Panc1 (cell line): ENCODE measurements at regions not wholly inside any gene's neighbourhood (a gene's known extent, or its start where the extent isn't known, plus 50 kb on each side); places are given as distances from the start of the nearest gene placed in this dataset.
A peak's percentile ranks its signal among the peaks of the same experiment; 100 is the strongest.

Source experiments
- ATAC-seq: fragments of 200-7000 bp; cut with Tn5 transposase; 2 replicates; pipeline ENCODE4 v1.9.1; 2020; ENCODE audit warnings: mild to moderate bottlenecking, moderate library complexity
- BruUV-seq: library from RNA; stranded (reverse); fragments of 400-500 nt; replicated peaks from 2 replicates; lab custom pipeline; 2021; lab: Mats Ljungman, UMichigan
- CTCF ChIA-PET: fragments of 300-600 bp; sonication (Branson Sonifier 250); formaldehyde crosslinking; loops from one replicate; lab custom pipeline; 2022; ENCODE audit warnings: antibody characterized with exemption; lab: Charles Lee
- POLR2A ChIA-PET: fragments of 300-600 bp; sonication (Branson Sonifier 250); formaldehyde crosslinking; loops from one replicate; lab custom pipeline; 2022; ENCODE audit warnings: antibody characterized with exemption; lab: Charles Lee
- DNase-seq: peaks from one replicate; pipeline ENCODE4 v3.0.0-alpha.2; 2010; ENCODE audit warnings: low read depth, low spot score
- H3K27ac ChIP-seq: 2 replicates; pipeline ENCODE4 v1.5.1; 2011; ENCODE audit warnings: mild to moderate bottlenecking, low read length, inconsistent platforms
- H3K27me3 ChIP-seq: fragments of 200-500 bp; sonication (Bioruptor generic); 2 replicates; pipeline ENCODE4 v1.6.0; 2014; ENCODE audit warnings: low read length, inconsistent platforms; ENCODE audit not compliant: control insufficient read depth, insufficient read depth
- H3K36me3 ChIP-seq: fragments of 200-500 bp; sonication (Bioruptor generic); 2 replicates; pipeline ENCODE4 v1.5.1; 2014; ENCODE audit warnings: inconsistent platforms, mild to moderate bottlenecking, low read length, moderate library complexity; ENCODE audit not compliant: control insufficient read depth, insufficient read depth
- H3K4me1 ChIP-seq: 2 replicates; pipeline ENCODE4 v1.5.1; 2011; ENCODE audit warnings: inconsistent platforms, mild to moderate bottlenecking, low read length, moderate library complexity; ENCODE audit not compliant: control insufficient read depth, insufficient read depth
- H3K4me3 ChIP-seq, 2 experiments: 2 replicates each; pipeline ENCODE4 v1.5.1; 2011 to 2012; ENCODE audit warnings: low read depth in 2 of 2, low read length in 2 of 2, mild to moderate bottlenecking in 2 of 2, inconsistent platforms in 1 of 2, moderate library complexity in 1 of 2
- H3K9me3 ChIP-seq: fragments of 200-500 bp; sonication (Bioruptor generic); 2 replicates; pipeline ENCODE4 v1.5.1; 2014; ENCODE audit warnings: low read depth, mild to moderate bottlenecking, inconsistent platforms, low read length, moderate library complexity; ENCODE audit not compliant: control insufficient read depth, insufficient read depth
- POLR2AphosphoS5 ChIP-seq: IDR thresholded peaks from 2 replicates; pipeline ENCODE4 v1.6.1; 2012; ENCODE audit warnings: mild to moderate bottlenecking, low read depth, low read length, moderate library complexity
- REST ChIP-seq, 2 experiments: IDR thresholded peaks; 2 replicates each; pipeline ENCODE4 v1.6.1; 2011 to 2012; ENCODE audit warnings: low read depth in 2 of 2, control low read depth in 1 of 2, low read length in 1 of 2, mild to moderate bottlenecking in 1 of 2, moderate library complexity in 1 of 2; ENCODE audit not compliant: insufficient read depth in 1 of 2
- SIN3A ChIP-seq: IDR thresholded peaks from 2 replicates; pipeline ENCODE4 v1.6.1; 2012; ENCODE audit warnings: low read depth, mild to moderate bottlenecking, low read length, moderate library complexity, borderline replicate concordance; ENCODE audit not compliant: insufficient read depth
- TCF7L2 ChIP-seq: IDR thresholded peaks from 2 replicates; pipeline ENCODE4 v1.6.1; 2011; ENCODE audit warnings: mild to moderate bottlenecking, low read depth, low read length, inconsistent platforms
- in situ Hi-C: cut with HindIII; loops from 2 replicates; pipeline ENCODE4 v1.10.0; 2016; ENCODE audit warnings: low sequenced_read_pairs, low pct_unique_long_range_greater_than_20kb
- intact Hi-C: fragments of 100-400 bp; cut with micrococcal nuclease; formaldehyde crosslinking; loops from one replicate; pipeline ENCODE4 v1.10.0; 2022; ENCODE audit not compliant: unreplicated experiment
- TF ChIP-seq, protein P1 (sequence below): fragments of 450-650 bp; IDR thresholded peaks from 2 replicates; pipeline ENCODE4 v1.5.1; 2017; ENCODE audit warnings: mild to moderate bottlenecking

DNA sequence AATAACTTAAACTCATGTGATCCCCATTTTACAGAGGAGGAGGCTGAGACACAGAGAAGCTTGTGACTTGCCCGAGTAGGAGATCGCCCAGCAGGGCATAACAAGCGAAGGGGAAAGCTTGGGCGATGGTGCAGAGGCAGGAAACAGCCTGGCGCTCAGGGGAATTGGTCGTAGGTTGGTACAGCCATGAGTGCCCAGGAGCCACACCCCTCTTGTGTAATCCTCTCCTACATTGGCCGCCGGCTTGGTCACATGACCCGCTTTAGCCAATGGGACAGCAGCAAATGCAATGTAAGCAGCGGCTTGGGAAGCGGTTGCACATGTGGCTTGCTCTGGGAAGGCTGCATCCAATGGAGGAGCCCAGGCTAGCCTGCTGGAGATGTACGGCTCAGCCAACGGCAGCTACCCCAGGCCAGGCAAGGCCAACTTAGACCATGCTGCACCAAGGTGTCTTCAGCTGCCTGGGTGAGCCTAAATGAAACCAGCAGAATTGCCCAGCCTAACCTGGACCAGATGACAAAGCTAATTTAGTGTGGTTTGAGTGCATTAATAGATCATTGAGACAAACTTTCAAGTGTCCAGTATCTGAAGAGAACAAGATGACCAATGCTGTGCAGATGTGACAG, 50.3 kb upstream of the SLC6A6 start:
- CTCF ChIA-PET, result no interaction called here
- H3K36me3 ChIP-seq, result no peaks in the 10 kb centered on the region
- ATAC-seq, result peak; percentile 57; the same call in 1 of the 2 replicates
- BruUV-seq, result no TSS peak
- H3K27me3 ChIP-seq, result no peaks in the 10 kb centered on the region
- H3K4me3 ChIP-seq, result no peak overlapping the region
- POLR2A ChIA-PET, result no interaction called here
- intact Hi-C loops (no loop called here), in situ Hi-C loops (no loop called here)
- no peak for DNase-seq
- no peaks in the 10 kb centered on the region for H3K9me3 ChIP-seq
- TF ChIP-seq SIN3A (no peak), REST (IDR thresholded peaks at IDR 0.05; ENCODE audit: insufficient read depth in 1 of 2, low read depth in 2 of 2, low read length in 1 of 2) (no peak), POLR2AphosphoS5 (no peak), TCF7L2 (no peak)
- TF ChIP-seq, protein P1, sequence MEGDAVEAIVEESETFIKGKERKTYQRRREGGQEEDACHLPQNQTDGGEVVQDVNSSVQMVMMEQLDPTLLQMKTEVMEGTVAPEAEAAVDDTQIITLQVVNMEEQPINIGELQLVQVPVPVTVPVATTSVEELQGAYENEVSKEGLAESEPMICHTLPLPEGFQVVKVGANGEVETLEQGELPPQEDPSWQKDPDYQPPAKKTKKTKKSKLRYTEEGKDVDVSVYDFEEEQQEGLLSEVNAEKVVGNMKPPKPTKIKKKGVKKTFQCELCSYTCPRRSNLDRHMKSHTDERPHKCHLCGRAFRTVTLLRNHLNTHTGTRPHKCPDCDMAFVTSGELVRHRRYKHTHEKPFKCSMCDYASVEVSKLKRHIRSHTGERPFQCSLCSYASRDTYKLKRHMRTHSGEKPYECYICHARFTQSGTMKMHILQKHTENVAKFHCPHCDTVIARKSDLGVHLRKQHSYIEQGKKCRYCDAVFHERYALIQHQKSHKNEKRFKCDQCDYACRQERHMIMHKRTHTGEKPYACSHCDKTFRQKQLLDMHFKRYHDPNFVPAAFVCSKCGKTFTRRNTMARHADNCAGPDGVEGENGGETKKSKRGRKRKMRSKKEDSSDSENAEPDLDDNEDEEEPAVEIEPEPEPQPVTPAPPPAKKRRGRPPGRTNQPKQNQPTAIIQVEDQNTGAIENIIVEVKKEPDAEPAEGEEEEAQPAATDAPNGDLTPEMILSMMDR, result no peak
- no peak overlapping the region for H3K27ac ChIP-seq
- no peaks in the 10 kb centered on the region for H3K4me1 ChIP-seq
